CD4-positive, alpha-beta T cell (primary cell): ENCODE measurements at regions not wholly inside any gene's neighbourhood (a gene's known extent, or its start where the extent isn't known, plus 50 kb on each side); places are given as distances from the start of the nearest gene placed in this dataset.

Source experiments
- ATAC-seq: fragments of 200-7000 bp; cut with Tn5 transposase; one replicate; pipeline ENCODE4 v1.10.0; 2022; ENCODE audit warnings: mild to moderate bottlenecking; ENCODE audit not compliant: poor library complexity
- CTCF ChIA-PET: fragments of 350-600 bp; sonication (Branson Sonifier 250); formaldehyde crosslinking; loops from one replicate; lab custom pipeline; 2021; ENCODE audit warnings: antibody characterized with exemption, inconsistent platforms; lab: Charles Lee
- POLR2A ChIA-PET: fragments of 350-600 bp; sonication (Branson Sonifier 250); formaldehyde crosslinking; loops from one replicate; lab custom pipeline; 2021; ENCODE audit warnings: antibody characterized with exemption, inconsistent platforms; lab: Charles Lee
- DNase-seq, 14 experiments: peaks; one replicate each; pipeline ENCODE4 v3.0.0-alpha.2; 2013 to 2020; ENCODE audit warnings: mixed read lengths in 2 of 14
- H3K27ac ChIP-seq, 2 donors: one replicate each; pipeline versions ENCODE4 v1.5.1 to v1.7.0; 2013; ENCODE audit warnings: low read length in 2 of 2, low read depth in 1 of 2, mild to moderate bottlenecking in 1 of 2
- H3K27me3 ChIP-seq, 2 experiments: 1 replicate in 1 of 2; 2 replicates in 1 of 2; pipeline versions ENCODE4 v1.6.1 to v1.7.0; 2013; ENCODE audit warnings: low read length in 2 of 2, control low read depth in 1 of 2, mild to moderate bottlenecking in 1 of 2, moderate library complexity in 1 of 2; ENCODE audit not compliant: insufficient read depth in 2 of 2, control insufficient read depth in 1 of 2
- H3K36me3 ChIP-seq: one replicate; pipeline ENCODE4 v1.6.1; 2013; ENCODE audit warnings: low read length, control low read depth; ENCODE audit not compliant: insufficient read depth
- H3K4me1 ChIP-seq: one replicate; pipeline ENCODE4 v1.6.1; 2013; ENCODE audit warnings: low read length, control low read depth; ENCODE audit not compliant: insufficient read depth
- H3K4me3 ChIP-seq: one replicate; pipeline ENCODE4 v1.5.1; 2013; ENCODE audit warnings: mild to moderate bottlenecking, low read length, moderate library complexity
- H3K9me3 ChIP-seq, 2 experiments: 1 replicate in 1 of 2; 2 replicates in 1 of 2; pipeline versions ENCODE4 v1.6.1 to v1.7.0; 2013; ENCODE audit warnings: low read length in 2 of 2, mild to moderate bottlenecking in 2 of 2, control low read depth in 1 of 2, moderate library complexity in 1 of 2; ENCODE audit not compliant: control insufficient read depth in 1 of 2, insufficient read depth in 1 of 2
- H3K27ac Mint-ChIP-seq: one replicate; pipeline ENCODE4 v1.8.0; 2020; ENCODE audit warnings: mixed read lengths
- H3K27me3 Mint-ChIP-seq: one replicate; pipeline ENCODE4 v1.8.0; 2021; ENCODE audit warnings: mixed read lengths
- H3K36me3 Mint-ChIP-seq: one replicate; pipeline ENCODE4 v1.8.0; 2021; ENCODE audit warnings: low read depth, mixed read lengths
- H3K4me1 Mint-ChIP-seq: one replicate; pipeline ENCODE4 v1.8.0; 2021; ENCODE audit warnings: low read depth, mixed read lengths
- H3K4me3 Mint-ChIP-seq: one replicate; pipeline ENCODE4 v1.8.0; 2020; ENCODE audit warnings: mild to moderate bottlenecking, mixed read lengths
- H3K9me3 Mint-ChIP-seq: one replicate; pipeline ENCODE4 v1.8.0; 2020; ENCODE audit warnings: mixed read lengths
- CTCF ChIP-seq: fragments of 200-600 bp; IDR thresholded peaks from one replicate; pipeline ENCODE4 v1.8.0; 2022; ENCODE audit warnings: antibody characterized with exemption, mild to moderate bottlenecking
- intact Hi-C, 2 experiments: fragments of 100-400 bp; cut with DNase I in 1 of 2; cut with micrococcal nuclease in 1 of 2; formaldehyde crosslinking; loops; one replicate each; pipeline versions ENCODE4 v1.15.1 to v1.9.0; 2023 to 2025; cut with DNase I, micrococcal nuclease

- H3K4me1 Mint-ChIP-seq, result no peaks in the 10 kb centered on the region
- H3K36me3 ChIP-seq, result no peaks in the 10 kb centered on the region
- CTCF ChIA-PET, result no interaction called here
- H3K36me3 Mint-ChIP-seq, result no peaks in the 10 kb centered on the region
- H3K4me3 ChIP-seq, result no peak overlapping the region
- no peaks in the 10 kb centered on the region for H3K9me3 ChIP-seq
- no peak overlapping the region for H3K27ac ChIP-seq
- H3K27me3 ChIP-seq, result no peaks in the 10 kb centered on the region
- no peak overlapping the region for H3K27ac Mint-ChIP-seq
- no peaks in the 10 kb centered on the region for H3K4me1 ChIP-seq
- peaks cover 4% of the 10 kb centered on the region for H3K9me3 Mint-ChIP-seq
- ATAC-seq (no peak), DNase-seq (no peak)
- no peaks in the 10 kb centered on the region for H3K27me3 Mint-ChIP-seq
- POLR2A ChIA-PET, result no interaction called here
- intact Hi-C loops, result no loop called here
- no peak overlapping the region for H3K4me3 Mint-ChIP-seq
- TF ChIP-seq CTCF, result no peak
Observed at GRCh38 chr11:36865846-36866245, 267.8 kb upstream of the RAG2 start.

- Histone ChIP-seq H3K36me3 (no peaks in the 10 kb centered on the region), H3K4me3 (no peak overlapping the region), H3K27me3 (no peaks in the 10 kb centered on the region), H3K27ac (no peak overlapping the region), H3K4me1 (no peaks in the 10 kb centered on the region), H3K9me3 (no peaks in the 10 kb centered on the region)
- no peaks in the 10 kb centered on the region for H3K36me3 Mint-ChIP-seq
- peaks cover 2% of the 10 kb centered on the region for H3K9me3 Mint-ChIP-seq
- H3K4me1 Mint-ChIP-seq, result no peaks in the 10 kb centered on the region
- no peak overlapping the region for H3K27ac Mint-ChIP-seq
- no peak overlapping the region for H3K4me3 Mint-ChIP-seq
- CTCF ChIA-PET, result no interaction called here
- no peak for TF ChIP-seq CTCF
- intact Hi-C loops, result no loop called here
- H3K27me3 Mint-ChIP-seq, result no peaks in the 10 kb centered on the region
- no peak for ATAC-seq
- no peak for DNase-seq
- POLR2A ChIA-PET, result no interaction called here
Observed at GRCh38 chr11:36854875-36855274, 256.8 kb upstream of the RAG2 start.

- ATAC-seq, result no peak
- CTCF ChIA-PET, result no interaction called here
Observed at GRCh38 chr11:36848660-36849059, 250.6 kb upstream of the RAG2 start.

More at GRCh38 chr11:36848660-36849059, 250.6 kb upstream of the RAG2 start:
- Mint-ChIP-seq H3K27ac (no peak overlapping the region), H3K27me3 (no peaks in the 10 kb centered on the region), H3K9me3 (no peaks in the 10 kb centered on the region), H3K36me3 (no peaks in the 10 kb centered on the region), H3K4me1 (no peaks in the 10 kb centered on the region), H3K4me3 (no peak overlapping the region)
- no peak for DNase-seq
- TF ChIP-seq CTCF, result no peak
- intact Hi-C loops, result no loop called here
- POLR2A ChIA-PET, result no interaction called here
- no peaks in the 10 kb centered on the region for H3K9me3 ChIP-seq
- H3K36me3 ChIP-seq, result no peaks in the 10 kb centered on the region
- no peak overlapping the region for H3K4me3 ChIP-seq
- H3K27me3 ChIP-seq, result no peaks in the 10 kb centered on the region
- no peaks in the 10 kb centered on the region for H3K4me1 ChIP-seq
- no peak overlapping the region for H3K27ac ChIP-seq
